Tibial artery (tissue), 4 donors: ENCODE measurements at regions not wholly inside any gene's neighbourhood (a gene's known extent, or its start where the extent isn't known, plus 50 kb on each side); places are given as distances from the start of the nearest gene placed in this dataset.

Source experiments
- DNase-seq, 2 donors: peaks; one replicate each; pipeline ENCODE4 v3.0.0-alpha.2; 2019
- H3K27ac ChIP-seq, 2 donors: fragments of 200-600 bp; sonication (generic) in 1 of 2; 1 replicate in 1 of 2; 2 replicates in 1 of 2; pipeline ENCODE4 v1.5.1; 2018 to 2019; ENCODE audit warnings: mild to moderate bottlenecking in 1 of 2
- H3K27me3 ChIP-seq, 2 donors: fragments of 200-600 bp; sonication (generic) in 1 of 2; one replicate each; pipeline versions ENCODE4 v1.5.1 to v1.6.0; 2016 to 2019
- H3K36me3 ChIP-seq, 3 donors: fragments of 200-600 bp; sonication (generic) in 2 of 3; one replicate each; pipeline ENCODE4 v1.5.1; 2016 to 2019; ENCODE audit warnings: mild to moderate bottlenecking in 2 of 3
- H3K4me1 ChIP-seq, 4 donors: fragments of 200-600 bp; sonication (generic) in 2 of 4; 1 replicate in 3 of 4; 2 replicates in 1 of 4; pipeline ENCODE4 v1.5.1; 2016 to 2019
- H3K4me3 ChIP-seq, 2 donors: fragments of 200-600 bp; sonication (generic) in 1 of 2; 1 replicate in 1 of 2; 2 replicates in 1 of 2; pipeline ENCODE4 v1.5.1; 2018 to 2019; ENCODE audit warnings: mild to moderate bottlenecking in 2 of 2
- H3K9me3 ChIP-seq, 3 donors: fragments of 200-600 bp; sonication (generic) in 1 of 3; one replicate each; pipeline ENCODE4 v1.5.1; 2016 to 2019
- intact Hi-C: fragments of 100-400 bp; cut with DNase I; formaldehyde crosslinking; loops from one replicate; pipeline ENCODE4 v1.15.0; 2023; ENCODE audit warnings: low total_unique reads
- TF ChIP-seq, protein P1 (sequence below), 2 experiments: fragments of 200-600 bp in 1 of 2; fragments of 450-650 bp in 1 of 2; IDR thresholded peaks; one replicate each; pipeline ENCODE4 v1.5.1; 2017 to 2019; ENCODE audit warnings: antibody characterized with exemption in 2 of 2, mild to moderate bottlenecking in 1 of 2, moderate library complexity in 1 of 2

DNA sequence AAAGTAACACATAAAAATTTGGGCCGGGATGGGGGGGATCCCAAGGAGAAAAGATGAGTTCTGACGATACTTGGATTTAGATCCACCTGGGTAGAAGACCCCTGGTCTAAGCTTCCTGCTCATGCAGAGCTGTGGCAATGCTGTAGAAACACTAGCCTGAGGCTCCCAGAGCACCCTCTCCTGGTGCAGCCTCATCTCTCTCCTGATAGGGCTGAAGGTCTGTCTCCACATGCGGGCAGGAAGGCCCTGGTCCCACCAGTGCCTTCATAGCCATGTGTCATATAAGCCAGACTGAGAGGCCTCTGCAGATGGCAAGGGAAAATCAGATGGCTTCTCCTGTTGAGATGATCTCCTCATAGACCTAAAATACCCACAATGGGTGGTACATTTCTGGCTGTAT lies 518.0 kb upstream of the ZFHX3 start:
- TF ChIP-seq, protein P1, sequence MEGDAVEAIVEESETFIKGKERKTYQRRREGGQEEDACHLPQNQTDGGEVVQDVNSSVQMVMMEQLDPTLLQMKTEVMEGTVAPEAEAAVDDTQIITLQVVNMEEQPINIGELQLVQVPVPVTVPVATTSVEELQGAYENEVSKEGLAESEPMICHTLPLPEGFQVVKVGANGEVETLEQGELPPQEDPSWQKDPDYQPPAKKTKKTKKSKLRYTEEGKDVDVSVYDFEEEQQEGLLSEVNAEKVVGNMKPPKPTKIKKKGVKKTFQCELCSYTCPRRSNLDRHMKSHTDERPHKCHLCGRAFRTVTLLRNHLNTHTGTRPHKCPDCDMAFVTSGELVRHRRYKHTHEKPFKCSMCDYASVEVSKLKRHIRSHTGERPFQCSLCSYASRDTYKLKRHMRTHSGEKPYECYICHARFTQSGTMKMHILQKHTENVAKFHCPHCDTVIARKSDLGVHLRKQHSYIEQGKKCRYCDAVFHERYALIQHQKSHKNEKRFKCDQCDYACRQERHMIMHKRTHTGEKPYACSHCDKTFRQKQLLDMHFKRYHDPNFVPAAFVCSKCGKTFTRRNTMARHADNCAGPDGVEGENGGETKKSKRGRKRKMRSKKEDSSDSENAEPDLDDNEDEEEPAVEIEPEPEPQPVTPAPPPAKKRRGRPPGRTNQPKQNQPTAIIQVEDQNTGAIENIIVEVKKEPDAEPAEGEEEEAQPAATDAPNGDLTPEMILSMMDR (IDR thresholded peaks at IDR 0.05) = no peak
- H3K4me3 ChIP-seq = no peak overlapping the region
- intact Hi-C loops = loop anchor here (2.0 kb wide), 1 partner anchor 313 kb away; no protein-coding TSS in a partner anchor

DNA sequence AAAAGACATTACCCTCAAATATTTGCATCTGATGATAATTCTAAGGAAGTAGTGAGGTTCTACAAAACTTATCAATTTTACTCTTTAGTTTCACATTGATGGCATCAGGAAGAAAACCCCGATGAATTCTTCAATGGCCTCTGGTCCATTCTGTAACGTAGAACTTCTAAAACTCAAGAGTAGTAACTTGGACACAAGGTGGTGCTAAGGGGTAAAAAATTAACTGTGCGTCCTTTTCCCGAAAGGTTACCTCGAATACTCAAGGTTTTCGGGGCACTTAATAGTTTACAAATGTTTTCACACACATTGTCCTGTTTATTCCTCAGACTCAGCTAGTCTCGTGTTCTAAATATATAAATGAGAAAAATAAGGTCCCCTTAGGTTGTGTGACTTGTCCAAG lies 517.3 kb upstream of the ZFHX3 start:
- Histone ChIP-seq H3K4me1 (no peaks in the 10 kb centered on the region), H3K9me3 (no peaks in the 10 kb centered on the region), H3K27me3 (no peaks in the 10 kb centered on the region), H3K4me3 (no peak overlapping the region), H3K36me3 (no peaks in the 10 kb centered on the region), H3K27ac (no peak overlapping the region)
- no peak for DNase-seq
- intact Hi-C loops = loop anchor here (2.0 kb wide), 1 partner anchor 314 kb away; no protein-coding TSS in a partner anchor
- TF ChIP-seq, protein P1 (IDR thresholded peaks at IDR 0.05) = peak; percentile 45 to 60

More for the DNA sequence above, 518.0 kb upstream of the ZFHX3 start:
- no peak for DNase-seq
- Histone ChIP-seq H3K36me3 (no peaks in the 10 kb centered on the region), H3K27me3 (no peaks in the 10 kb centered on the region), H3K27ac (no peak overlapping the region), H3K9me3 (no peaks in the 10 kb centered on the region), H3K4me1 (no peaks in the 10 kb centered on the region)

DNA sequence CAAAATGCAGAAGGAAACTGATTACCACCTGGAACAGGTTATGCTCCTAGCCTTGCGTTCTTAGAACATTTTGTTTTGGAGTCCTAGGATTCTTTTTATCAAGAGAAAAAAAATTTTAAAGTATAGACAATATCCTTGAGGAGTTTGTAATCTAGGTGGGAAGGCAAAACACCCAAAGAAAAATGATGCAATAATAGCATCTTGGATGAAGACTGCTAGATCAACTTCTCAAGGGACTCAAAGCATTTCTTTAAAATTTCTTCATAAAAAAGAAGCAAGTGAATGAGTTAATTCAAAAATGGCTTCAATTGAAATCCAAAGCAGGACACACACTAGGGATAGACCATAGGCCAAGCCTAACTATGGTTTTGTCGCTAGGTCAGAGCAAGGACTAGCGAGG lies 515.8 kb upstream of the ZFHX3 start:
- Histone ChIP-seq H3K4me3 (no peak overlapping the region), H3K4me1 (no peaks in the 10 kb centered on the region), H3K27me3 (no peaks in the 10 kb centered on the region), H3K36me3 (no peaks in the 10 kb centered on the region), H3K27ac (no peak overlapping the region), H3K9me3 (no peaks in the 10 kb centered on the region)
- TF ChIP-seq, protein P1 (IDR thresholded peaks at IDR 0.05) = no peak
- intact Hi-C loops = loop anchor here (2.0 kb wide), 1 partner anchor 315 kb away; no protein-coding TSS in a partner anchor
- DNase-seq = no peak

DNA sequence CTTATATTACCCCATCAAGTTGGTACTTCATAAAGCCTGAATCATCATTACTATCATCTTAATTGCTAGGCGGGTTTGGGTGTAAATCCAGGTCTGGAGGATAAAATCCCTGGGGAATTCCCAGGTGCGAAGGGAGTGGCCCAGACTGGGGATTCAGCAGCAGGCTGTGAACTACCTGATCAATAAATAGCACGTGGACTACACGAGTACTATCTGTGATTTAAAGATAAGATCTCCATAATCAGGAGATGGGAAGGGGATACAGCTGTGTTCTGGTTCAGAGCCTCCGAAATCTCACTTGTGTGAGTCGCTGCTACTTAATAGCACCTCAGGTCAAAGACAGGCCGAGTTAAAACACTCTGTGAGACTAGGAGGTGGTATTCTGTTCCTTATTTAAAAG lies 512.6 kb upstream of the ZFHX3 start:
- H3K4me1 ChIP-seq = no peaks in the 10 kb centered on the region
- no peaks in the 10 kb centered on the region for H3K27me3 ChIP-seq
- DNase-seq = no peak
- H3K4me3 ChIP-seq = no peak overlapping the region
- H3K9me3 ChIP-seq = no peaks in the 10 kb centered on the region
- H3K27ac ChIP-seq = no peak overlapping the region
- intact Hi-C loops = no loop called here
- no peaks in the 10 kb centered on the region for H3K36me3 ChIP-seq
- TF ChIP-seq, protein P1 (IDR thresholded peaks at IDR 0.05) = no peak

DNA sequence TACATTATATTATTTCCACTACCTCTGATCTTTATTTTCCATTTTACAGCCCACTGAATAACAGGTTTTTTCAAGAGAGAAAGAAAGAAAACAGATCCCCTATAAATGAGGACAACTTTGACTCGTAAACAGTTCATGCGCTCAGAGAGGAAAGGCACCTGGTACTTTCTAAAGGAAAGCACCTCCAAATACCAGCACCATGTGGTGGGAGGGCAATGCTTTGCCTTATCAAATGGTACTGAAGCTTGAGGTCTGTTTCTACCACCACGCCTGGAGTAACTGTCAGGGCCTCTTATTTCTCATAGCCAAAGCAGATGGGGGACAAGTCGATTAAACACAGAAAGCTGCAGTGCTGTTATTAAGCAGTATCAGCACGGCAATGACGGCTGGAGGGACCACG lies 510.3 kb upstream of the ZFHX3 start:
- H3K4me3 ChIP-seq = no peak overlapping the region
- no peak overlapping the region for H3K27ac ChIP-seq
- TF ChIP-seq, protein P1 (IDR thresholded peaks at IDR 0.05) = no peak
- no peak for DNase-seq
- no peaks in the 10 kb centered on the region for H3K9me3 ChIP-seq
- intact Hi-C loops = no loop called here
- no peaks in the 10 kb centered on the region for H3K36me3 ChIP-seq
- no peaks in the 10 kb centered on the region for H3K4me1 ChIP-seq
- H3K27me3 ChIP-seq = no peaks in the 10 kb centered on the region
